ENCODE measurements at regions not wholly inside any gene's neighbourhood (a gene's known extent, or its start where the extent isn't known, plus 50 kb on each side); places are given as distances from the start of the nearest gene placed in this dataset.

DNA sequence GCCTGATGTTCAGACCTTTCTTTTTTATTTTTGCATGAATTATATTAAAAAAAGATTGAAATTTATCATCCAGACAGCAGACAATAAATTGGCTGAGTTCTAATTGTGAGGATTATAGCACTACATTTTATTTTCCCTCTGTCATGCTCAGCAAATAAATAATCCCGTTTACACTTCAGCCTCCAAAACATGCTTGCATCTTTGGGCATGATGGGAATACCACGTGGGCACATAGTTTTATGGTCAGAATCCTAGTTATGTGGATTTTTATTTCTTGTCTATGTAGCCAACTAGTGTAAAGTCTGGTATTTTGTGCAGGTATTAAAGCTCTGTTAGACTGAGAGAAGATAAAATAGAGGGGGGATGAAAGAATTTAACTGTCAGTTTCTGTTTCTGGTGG lies 276.9 kb upstream of the E2F7 start:
- DNase-seq = no peak

DNA sequence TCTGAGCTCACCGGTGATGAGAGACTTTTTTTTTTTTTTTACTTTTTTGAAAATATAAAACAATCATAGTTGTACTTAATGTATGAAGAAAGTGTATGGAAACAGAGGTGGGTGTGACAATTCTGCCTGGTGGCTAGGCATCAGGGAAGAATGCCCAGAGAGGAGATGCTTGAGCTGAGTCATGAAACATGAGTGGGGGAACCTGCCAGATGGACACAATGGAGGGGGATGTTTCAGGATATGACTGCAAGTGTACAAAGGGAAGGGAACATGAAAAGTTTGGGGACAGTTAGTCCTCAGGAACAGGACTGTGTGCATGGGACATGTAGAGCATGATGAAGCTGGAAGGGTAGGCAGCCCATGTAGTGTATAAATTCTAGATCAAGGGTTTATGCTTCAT lies 274.2 kb upstream of the E2F7 start:
- DNase-seq = no peak

DNA sequence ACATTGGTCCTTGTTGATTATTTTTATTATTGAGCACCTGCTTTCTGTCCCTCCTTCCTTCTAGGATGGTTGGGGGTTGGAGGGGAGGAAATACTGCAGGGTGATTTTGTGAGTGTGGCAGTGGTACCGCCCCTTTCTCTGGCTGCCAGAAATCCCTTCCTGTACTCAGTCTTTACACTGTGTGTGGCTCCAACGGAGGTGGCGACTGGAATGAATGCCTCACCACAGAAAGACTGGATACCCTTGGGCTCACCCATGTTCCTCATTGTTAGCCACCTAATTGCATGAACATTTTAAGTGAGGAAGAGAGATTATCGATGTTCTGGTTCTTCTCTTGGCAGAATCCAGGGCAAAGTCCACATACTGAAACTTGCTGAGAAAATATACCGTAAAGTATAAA lies 272.0 kb upstream of the E2F7 start:
- no peak for DNase-seq

DNA sequence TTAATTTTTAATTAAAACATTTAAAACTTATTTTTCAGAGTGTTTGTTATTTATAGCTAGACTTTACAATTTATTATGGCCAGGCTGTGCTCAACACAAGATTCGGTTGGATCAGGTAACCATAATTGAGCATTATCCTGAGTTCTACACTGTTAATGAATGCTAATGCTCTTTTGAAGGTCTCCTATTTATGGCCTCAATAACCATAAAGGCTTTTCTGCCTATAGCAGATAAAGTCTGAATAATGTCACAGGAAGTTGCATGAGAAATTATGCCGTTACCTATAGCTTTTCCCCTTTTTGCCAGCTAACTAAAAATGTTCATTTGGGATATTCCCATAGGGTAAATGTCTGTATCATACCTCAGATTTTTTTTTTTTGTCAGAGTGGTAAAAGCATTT lies 269.4 kb upstream of the E2F7 start:
- DNase-seq = no peak

DNA sequence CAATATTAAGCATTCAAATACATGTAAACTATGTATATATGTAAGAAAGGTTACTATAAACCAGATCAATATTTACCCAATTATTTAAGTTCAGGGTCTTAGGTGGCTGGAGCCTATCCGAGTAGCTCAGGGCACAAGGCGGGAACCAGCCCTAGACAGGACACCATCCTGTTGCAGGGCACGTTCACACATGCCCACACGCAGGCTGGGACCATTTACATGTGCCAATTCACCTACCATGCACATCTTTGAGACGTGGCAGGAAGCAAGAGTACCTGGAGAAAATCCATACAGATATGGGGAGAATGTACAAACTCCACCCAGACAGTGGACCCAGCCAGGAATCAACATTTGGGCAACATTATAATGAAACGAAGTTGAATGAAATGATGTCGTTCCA lies 263.0 kb upstream of the E2F7 start:
- no peak for DNase-seq

DNA sequence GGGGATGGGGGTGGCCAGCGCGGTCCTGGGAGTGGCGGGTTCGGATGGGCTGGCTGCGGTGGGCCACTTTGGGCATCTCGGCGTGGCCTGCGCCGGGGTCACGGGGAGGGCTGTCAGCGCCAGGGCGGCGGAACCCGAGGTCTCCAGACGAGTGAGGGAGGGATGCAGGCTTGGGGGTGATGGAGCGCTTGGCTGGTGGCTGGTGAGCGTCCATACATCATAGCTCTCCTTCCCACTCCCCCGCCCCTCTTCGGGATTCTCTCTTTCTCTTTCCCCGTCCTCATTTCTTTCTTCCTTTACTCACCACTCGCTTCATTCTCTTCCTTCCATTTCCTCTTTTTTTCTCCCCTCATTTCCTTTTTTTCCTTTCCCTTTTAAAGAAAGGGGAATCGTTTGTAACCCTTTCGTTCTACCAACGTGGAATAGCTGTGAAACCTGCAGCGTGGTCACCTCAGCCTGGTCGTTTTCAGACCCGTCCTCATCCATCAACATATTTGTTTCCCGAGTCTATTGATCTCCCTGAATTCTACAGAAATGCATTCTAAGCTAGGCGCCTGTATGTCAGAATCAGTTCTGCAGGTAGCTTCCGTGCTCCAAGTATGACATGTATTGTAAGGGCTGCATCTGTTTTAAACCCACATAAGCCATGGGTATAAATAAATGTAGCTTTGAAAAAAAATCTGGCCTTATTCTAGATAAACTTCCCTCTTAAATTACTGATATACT lies 260.3 kb upstream of the E2F7 start:
- DNase-seq = no peak

DNA sequence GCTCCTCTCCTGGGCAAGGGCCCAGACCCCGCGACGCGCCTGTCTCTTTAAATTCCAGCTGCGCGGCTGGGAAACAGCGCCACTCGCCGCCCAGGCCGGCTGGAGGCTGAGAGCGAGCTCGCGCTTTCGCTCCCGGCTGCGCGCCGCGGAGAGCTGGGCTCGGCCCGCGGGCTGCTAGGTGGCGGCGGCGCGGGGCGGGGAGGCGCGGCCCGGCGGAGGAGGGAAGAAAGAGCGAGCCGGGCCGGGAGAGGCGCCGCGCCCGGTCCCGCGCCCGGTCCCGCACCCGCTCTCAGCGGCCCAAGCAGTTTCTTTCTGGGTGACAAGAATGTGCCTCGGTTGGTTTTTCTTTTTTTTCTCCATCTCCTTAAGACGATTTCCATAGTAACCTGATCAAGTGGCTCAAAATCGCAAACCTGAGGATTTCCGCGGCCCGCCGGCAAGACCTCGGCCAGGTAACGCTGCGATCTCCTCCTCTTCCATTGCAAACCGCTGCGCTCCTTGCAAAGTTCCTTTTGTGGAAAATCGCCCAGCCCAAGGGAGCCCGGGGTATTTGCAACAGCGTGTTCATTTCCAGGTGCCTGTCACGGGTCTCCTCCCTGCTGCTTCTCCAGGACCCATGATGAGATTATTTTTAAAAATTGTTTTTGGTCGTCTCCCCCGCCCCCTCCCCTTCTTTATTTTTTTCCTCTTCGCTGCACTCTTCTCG lies 259.5 kb upstream of the E2F7 start:
- no peak for DNase-seq

DNA sequence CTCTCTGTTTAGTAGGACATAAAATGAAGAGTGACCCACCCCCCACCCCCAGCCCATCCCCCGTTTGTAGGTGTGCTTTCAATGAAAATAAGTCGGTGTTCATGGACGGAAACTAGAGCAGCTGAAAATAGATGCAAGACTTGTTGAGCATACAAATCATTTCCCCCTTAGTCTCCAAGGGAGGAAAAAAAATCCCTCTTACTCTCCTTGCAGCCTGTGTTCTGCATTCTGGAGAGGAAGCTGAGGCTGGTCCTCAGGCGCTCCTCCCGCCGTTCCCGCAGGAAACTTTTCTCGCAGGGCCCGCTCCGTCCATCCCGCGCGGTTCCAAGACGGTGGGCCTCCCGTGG lies 259.0 kb upstream of the E2F7 start:
- no peak for DNase-seq

DNA sequence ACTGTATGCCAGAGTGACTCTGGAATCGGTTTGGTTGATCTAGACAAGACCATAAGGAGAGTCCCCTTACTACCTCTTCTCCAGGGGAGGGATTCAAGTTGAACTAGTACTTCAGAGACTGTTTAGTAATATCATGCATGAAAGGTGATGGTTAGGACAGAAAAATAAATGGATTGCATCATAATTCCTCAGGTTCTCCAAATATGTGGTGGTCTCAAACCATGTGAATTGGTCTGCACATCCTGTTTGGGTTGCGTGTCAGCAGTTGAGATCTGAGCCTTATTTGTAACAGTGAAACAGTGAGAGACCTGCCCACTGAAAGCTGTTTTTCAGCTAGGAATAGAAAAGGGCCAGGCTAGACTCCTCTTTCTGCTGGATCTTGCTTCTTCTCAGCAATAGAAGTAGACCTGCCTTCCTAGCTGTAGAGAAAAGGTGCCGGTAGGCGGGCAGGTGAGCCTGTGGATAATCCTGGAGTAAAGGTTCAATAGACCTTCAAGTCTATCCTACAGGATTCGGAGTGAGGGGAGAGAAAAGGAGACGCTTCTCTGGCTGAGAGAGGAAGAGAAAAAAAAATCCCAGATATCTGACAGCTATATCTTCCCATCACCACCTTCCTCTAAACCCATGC lies 258.5 kb upstream of the E2F7 start:
- no peak for DNase-seq

DNA sequence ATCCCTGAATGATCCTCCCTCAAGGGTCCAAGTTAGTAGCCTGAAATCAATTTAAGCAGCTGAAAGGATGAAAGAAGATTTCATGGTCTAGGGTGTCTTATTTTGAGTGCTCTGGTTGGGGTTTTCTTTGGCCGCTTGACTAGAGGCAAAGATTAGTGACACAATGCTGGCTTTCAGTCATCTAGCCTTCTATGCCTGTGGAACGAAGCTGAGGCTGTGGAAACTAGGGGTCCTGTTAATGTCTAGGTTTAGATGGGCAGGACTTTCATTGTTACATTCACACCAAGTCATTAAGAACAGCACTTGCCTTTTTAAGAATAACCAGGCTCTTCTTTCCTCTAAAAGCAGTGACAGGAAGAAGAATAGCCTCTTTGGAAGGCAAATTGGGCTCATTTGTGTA lies 253.8 kb upstream of the E2F7 start:
- no peak for DNase-seq

DNA sequence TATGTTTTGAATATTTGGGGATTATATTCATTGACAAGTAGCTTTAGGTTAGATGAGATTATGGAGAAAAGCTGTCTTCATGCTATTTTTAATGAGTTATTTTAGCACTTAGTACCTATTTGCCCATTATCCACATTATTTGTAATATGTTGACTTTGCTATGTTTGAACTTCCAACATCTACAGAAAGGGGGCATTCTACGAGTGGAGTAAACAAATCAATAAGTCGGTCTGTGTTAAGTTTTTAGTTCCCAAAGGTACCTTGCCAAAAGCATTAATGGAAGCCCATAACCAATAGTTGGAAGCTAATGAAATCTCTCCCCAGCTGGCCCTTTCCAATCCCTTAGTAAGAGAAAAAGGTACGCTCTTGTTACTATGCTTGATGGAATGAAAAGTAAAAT lies 250.0 kb upstream of the E2F7 start:
- DNase-seq = no peak

DNA sequence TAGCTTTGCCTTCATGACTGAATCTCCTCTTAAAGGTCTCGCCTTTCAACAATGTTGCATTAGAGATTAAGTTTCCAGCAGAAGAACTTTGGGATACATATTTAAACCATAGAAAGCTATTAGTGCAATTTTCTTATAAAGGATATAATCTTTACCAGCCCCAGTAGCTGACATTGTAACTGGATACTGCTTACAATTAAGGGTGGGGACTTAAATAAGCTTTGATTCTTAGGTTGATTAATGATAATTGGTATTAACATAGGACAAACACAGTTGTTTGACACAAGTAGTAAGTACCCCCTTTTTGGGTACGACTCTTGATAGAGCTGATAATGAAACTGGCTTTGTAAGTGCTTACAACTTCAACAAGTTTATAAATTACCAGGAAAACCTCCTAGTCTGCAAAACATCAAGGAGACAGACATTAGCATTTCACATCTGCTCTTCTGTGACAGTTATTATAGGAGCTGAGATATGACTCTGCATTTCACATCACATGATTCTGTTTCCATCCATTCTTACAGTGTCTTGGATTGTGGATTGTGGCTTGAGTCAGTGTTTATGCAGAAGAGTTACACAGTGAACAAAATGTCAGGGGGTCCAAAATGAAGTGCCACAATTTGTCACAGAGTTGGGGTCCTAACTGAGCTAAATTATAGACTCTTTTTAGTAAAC lies 249.1 kb upstream of the E2F7 start:
- no peak for DNase-seq

DNA sequence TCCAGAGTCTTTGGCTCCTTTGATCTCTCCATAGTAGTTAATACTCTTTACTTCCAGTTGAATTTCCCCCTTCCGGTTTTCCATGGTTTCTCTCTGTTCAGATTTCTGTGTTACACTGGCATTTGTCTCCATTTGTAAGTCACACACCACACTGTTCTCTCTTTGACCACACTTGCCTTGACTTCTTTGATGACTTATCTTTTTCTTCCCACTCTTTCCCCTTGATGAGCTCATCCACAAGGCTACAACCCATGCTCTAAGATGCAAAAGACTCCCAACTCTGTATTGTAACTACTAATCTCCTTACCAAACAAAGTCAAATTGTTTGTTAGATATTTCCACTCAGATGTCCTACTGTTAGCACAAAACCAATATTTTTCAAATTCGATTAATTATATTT lies 242.7 kb upstream of the E2F7 start:
- no peak for DNase-seq

DNA sequence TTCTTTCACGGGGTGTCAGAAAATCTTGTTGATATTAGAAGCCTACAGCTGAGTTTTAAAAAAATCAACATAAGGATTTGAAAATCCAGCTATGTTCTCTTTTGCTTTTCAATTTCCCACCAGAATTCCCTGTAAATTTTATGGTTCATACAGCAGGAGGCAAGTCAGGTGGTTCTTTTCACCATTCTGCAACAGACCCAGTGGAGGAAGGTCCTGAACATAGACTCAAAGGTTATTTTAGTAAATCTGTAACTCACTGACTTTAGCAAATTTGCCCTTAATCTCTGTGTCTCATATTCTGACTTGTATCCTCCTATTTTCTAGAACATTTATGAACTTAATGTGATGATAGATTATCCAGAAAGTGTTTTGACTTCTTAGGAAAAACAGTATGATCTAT lies 235.4 kb upstream of the E2F7 start:
- no peak for DNase-seq

DNA sequence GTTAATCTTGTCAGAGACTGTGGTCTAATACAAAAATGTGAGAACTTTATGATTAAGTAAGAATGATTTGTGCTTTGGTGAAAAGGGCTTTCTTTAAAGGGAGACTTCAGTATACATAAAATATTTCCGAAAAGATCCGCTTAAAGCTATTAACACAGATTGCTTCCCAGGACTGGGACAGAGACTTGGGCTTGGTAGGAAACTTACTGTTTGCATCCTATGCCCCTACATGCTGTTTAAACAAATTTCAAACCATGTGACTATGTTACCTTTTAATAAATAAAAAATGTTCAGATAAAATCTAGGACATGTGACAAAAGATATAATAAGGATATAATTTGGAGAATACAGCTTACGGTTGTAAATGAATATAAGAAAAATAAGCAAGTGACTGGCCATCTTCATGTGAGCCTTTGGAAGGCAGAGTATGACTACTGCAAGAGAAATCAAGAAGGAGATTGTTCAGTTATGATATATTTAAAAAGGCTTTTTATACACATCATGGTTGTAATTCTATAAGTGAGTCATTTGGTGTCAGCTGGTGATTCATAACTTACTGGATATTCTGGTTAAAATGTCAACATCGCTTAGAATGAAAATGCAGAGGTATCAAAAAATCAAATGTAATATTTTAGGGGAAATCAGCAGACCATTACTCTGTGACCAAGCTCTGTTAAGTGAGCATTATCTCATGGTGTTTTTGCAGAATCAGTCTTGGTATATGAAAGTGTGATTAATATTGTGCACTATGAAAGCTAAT lies 234.7 kb upstream of the E2F7 start:
- no peak for DNase-seq

DNA sequence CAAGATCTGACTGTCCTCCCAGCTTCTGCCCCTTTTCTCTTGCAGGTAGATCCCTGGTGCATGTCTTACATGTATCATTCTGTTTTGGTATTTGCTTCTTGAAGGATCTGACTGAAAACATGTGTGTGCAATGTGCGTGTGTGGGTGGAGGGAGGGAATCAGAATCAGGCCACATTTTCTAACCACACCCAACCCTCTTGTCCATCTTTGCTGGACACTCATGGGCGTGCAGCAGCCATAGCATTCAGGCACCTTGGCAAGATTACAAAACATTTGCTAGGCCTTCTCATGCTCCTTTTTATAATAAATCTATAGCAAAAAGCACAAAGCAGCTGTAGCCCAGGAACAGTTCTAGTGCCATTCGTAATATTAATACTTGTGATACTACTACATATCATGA lies 233.6 kb upstream of the E2F7 start:
- no peak for DNase-seq

DNA sequence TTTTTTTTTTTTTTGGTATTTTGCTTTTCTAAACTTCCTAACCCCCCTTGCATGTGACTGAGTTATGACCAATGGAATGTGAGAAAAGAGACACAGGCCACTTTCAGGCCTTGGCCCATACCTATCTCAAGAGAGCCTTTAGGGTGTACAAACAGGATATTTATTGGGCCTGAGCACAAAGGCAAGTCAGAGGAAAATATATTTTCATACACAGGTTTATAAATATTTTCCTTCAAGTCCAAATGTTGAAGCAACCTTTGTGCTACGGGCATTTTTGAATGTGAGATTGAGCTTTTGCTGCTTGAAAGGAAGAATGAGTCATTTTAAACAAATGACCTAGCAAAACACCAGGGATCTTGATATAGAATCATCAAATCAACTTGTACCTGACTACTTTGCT lies 228.6 kb upstream of the E2F7 start:
- no peak for DNase-seq

DNA sequence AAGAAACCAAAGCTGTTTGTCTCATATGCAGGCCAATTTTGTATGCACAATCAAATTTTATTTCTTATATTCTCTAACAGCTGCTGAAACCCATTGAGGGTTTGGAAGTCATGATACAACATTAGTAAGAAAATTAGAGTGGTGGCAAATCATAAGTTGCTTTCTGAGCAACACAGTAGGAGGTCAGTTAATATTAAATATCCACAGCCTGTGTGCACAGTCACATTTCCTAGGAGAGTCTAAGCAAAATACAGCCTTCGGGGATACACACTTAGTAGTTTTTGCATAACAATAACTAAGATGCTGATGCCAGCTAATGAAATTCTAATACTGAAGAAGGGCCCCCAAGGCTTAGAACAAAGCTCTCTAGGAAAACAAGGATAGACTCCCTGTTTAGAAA lies 209.6 kb upstream of the E2F7 start:
- no peak for DNase-seq

DNA sequence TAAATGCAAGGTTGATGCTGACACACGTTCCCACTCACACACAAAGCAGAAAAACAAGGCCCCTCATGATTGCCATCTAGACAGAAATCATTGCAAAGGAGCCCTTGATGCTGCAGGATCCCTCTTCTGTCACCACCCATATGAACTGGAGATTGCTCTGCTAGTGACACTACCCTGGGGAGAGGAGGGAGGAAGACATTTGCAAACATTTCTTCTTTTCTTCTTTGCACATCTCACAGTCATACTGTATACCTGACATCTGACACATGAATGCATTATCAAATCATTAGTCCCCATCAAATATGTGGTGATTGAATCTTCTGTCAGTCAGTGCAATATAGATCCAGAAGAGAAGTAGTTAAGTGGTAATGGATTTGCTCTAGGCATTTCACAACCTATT lies 208.5 kb upstream of the E2F7 start:
- DNase-seq = no peak

DNA sequence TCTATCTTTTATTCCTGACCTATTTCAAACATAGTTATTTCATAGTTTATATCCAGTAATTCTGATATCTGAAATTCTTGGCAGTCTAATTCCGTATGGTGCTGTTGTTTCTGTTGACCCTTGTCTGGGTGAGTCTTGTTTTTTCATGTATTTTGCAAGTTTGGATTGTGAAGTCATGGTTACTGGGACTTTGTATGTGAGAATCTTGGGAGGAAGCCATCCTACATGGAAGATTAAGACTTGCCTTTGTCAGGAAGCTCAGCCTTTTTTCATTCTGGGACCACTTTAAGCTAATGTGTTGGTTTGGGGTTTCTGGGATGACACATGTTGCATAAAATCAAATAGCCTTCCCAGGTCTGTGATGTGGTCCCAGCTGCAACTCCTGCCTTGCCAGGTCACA lies 191.6 kb upstream of the E2F7 start:
- DNase-seq = no peak

DNA sequence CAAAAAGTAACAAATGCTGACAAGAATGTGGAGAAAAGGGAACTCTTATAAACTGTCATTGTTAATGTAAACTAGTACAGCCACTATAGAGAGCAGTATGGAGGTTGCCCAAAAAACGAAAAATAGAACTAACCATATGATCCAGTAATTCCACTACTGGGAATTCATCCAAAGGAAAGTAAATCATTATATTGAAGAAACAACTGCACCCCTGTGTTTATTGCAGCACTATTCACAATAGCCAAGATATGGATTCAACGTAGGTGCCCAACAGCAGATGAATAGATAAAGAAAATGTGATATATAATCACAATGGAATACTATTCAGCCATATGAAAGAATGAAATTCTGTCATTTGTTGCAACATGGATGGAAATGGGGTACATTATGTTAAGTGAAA lies 188.0 kb upstream of the E2F7 start:
- DNase-seq = no peak

DNA sequence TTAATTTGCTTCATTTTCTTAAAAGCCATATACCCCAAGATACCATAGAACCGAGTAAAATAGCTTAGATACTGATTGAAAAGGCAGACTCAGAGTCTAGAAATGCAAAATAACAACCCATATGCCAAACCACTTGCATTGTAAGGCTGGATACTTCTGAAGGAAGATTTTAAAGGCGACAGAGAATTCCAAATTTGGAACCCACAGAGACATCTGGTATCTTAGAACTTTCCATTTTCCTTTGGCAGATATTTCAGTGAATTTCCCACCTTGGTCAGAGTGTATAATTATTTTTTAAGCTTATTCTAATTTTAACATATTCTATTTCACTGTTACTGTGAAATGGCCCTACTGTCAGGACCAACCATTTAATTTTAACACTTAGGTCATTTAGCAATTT lies 186.4 kb upstream of the E2F7 start:
- DNase-seq = no peak

DNA sequence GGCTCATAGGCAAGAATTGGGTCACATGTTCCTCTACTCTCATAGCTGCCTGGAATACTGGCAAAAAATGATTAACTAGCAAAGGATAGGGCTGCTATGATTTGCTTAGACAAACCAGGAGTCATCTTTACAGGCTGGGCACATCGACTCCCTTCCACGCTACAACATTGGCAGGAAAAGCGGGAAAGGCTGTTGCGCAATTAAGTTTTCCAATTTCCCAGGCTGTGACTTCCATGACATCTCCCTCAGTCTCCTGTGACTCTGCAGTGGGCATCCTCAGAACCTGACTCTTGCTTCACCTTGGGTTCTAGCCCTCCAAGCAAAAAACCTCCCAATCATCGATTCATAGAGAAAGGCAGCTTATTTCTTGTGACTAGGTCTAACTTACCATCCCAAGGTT lies 184.5 kb upstream of the E2F7 start:
- no peak for DNase-seq
